ENCODE measurements at regions not wholly inside any gene's neighbourhood (a gene's known extent, or its start where the extent isn't known, plus 50 kb on each side); places are given as distances from the start of the nearest gene placed in this dataset.

DNA sequence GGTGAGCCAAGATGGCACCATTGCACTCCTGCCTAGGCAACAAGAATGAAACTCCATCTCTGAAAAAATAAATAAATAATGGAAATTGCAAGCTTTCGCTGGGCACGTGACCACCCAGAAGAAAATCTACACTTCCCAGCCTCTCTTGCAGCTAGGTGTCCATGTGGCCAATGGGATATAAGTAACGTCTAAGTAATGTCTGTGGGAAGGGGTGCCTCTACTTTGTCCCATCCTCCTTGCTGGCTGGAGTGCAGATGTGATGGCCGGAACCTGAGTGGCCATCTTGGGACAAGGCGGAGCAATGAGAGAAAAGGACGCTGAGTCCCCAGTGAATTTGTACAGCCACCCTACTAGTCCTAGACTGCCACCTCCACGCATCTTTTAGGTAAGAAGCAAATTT is 99.8 kb upstream of the PTPN1 start:
- Histone ChIP-seq H3K9me3 (ENCODE audit: insufficient read depth, low read length) (no peaks in the 10 kb centered on the region), H2AFZ (ENCODE audit: low read depth, low read length, severe bottlenecking) (no peak overlapping the region), H4K20me1 (ENCODE audit: low read depth, low read length) (no peaks in the 10 kb centered on the region), H3K4me3 (ENCODE audit: insufficient read depth, low read length, poor library complexity, severe bottlenecking) (no peak overlapping the region), H3K79me2 (ENCODE audit: insufficient read depth, low read length) (no peaks in the 10 kb centered on the region), H3K27me3 (ENCODE audit: low read length) (no peaks in the 10 kb centered on the region), H3K9me2 (replicated peaks; ENCODE audit: insufficient read depth, low read length) (no peaks in the 10 kb centered on the region), H3K9ac (ENCODE audit: low read length) (no peak overlapping the region), H3K4me2 (ENCODE audit: low read depth, low read length, poor library complexity, severe bottlenecking) (no peak overlapping the region), H3K36me3 (ENCODE audit: low read length) (no peaks in the 10 kb centered on the region), H3K27ac (ENCODE audit: low read depth, low read length) (no peak overlapping the region), H3F3A (ENCODE audit: insufficient read depth) (no peaks in the 10 kb centered on the region)
- no peak for TF ChIP-seq EZH2phosphoT487 (conservative IDR thresholded peaks at IDR 0.05; ENCODE audit: low read length)
- TF ChIP-seq, protein P1, sequence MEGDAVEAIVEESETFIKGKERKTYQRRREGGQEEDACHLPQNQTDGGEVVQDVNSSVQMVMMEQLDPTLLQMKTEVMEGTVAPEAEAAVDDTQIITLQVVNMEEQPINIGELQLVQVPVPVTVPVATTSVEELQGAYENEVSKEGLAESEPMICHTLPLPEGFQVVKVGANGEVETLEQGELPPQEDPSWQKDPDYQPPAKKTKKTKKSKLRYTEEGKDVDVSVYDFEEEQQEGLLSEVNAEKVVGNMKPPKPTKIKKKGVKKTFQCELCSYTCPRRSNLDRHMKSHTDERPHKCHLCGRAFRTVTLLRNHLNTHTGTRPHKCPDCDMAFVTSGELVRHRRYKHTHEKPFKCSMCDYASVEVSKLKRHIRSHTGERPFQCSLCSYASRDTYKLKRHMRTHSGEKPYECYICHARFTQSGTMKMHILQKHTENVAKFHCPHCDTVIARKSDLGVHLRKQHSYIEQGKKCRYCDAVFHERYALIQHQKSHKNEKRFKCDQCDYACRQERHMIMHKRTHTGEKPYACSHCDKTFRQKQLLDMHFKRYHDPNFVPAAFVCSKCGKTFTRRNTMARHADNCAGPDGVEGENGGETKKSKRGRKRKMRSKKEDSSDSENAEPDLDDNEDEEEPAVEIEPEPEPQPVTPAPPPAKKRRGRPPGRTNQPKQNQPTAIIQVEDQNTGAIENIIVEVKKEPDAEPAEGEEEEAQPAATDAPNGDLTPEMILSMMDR (IDR thresholded peaks at IDR 0.05; ENCODE audit: insufficient read depth, low read length, poor library complexity, severe bottlenecking), result no peak

DNA sequence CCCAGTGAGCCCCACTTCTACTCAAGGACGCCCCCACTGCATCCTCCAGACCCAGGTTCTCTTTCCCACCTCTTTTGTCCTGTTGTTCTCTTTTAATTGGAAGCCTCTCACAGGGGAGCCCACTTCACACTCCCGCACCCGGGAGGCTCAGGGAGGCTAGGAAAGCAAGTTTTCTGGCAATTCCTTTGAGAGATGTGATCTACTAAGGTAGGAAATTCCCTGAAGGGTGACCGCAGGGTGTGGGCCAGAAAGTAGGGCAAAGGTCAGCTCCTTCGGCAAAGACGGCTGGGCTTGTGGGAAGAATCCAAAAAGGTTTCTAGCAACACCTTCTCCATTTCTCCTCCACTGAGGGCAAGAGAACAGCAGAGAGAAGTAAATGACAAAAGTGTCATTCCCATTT is 98.1 kb upstream of the PTPN1 start:
- Histone ChIP-seq H3K79me2 (ENCODE audit: insufficient read depth, low read length) (no peaks in the 10 kb centered on the region), H3K36me3 (ENCODE audit: low read length) (no peaks in the 10 kb centered on the region), H3K27me3 (ENCODE audit: low read length) (no peaks in the 10 kb centered on the region), H3K4me2 (ENCODE audit: low read depth, low read length, poor library complexity, severe bottlenecking) (no peak overlapping the region), H3K9me3 (ENCODE audit: insufficient read depth, low read length) (no peaks in the 10 kb centered on the region), H3F3A (ENCODE audit: insufficient read depth) (no peaks in the 10 kb centered on the region), H3K9me2 (replicated peaks; ENCODE audit: insufficient read depth, low read length) (no peaks in the 10 kb centered on the region), H4K20me1 (ENCODE audit: low read depth, low read length) (no peaks in the 10 kb centered on the region), H3K9ac (ENCODE audit: low read length) (no peak overlapping the region), H2AFZ (ENCODE audit: low read depth, low read length, severe bottlenecking) (no peak overlapping the region), H3K27ac (ENCODE audit: low read depth, low read length) (no peak overlapping the region), H3K4me3 (ENCODE audit: insufficient read depth, low read length, poor library complexity, severe bottlenecking) (no peak overlapping the region)
- TF ChIP-seq, protein P1 (IDR thresholded peaks at IDR 0.05; ENCODE audit: insufficient read depth, low read length, poor library complexity, severe bottlenecking), result no peak
- no peak for TF ChIP-seq EZH2phosphoT487 (conservative IDR thresholded peaks at IDR 0.05; ENCODE audit: low read length)

DNA sequence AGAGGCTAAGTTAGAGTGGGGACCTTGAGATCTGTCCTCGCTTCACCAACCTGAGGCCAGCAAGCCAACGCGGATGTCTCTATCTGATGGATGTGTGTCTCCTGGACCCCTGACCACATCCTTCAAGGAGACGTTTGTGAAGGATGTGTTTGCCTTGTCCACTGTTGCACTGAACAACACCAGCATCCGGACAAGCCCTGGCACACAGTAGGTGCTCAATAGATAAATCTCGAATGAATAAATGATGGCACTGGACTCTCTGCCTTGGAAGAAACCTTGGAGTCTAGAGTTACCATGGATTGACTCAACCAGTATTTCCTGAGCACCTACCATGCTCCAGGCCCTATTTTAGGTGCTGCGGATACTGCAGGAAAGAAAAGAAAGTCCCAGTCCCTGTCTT is 97.7 kb upstream of the PTPN1 start:
- H3K79me2 ChIP-seq (ENCODE audit: insufficient read depth, low read length), result no peaks in the 10 kb centered on the region
- no peak overlapping the region for H3K4me2 ChIP-seq (ENCODE audit: low read depth, low read length, poor library complexity, severe bottlenecking)
- H3K9me3 ChIP-seq (ENCODE audit: insufficient read depth, low read length), result no peaks in the 10 kb centered on the region
- H3K9me2 ChIP-seq (replicated peaks; ENCODE audit: insufficient read depth, low read length), result no peaks in the 10 kb centered on the region
- H3K27me3 ChIP-seq (ENCODE audit: low read length), result no peaks in the 10 kb centered on the region
- H4K20me1 ChIP-seq (ENCODE audit: low read depth, low read length), result no peaks in the 10 kb centered on the region
- no peaks in the 10 kb centered on the region for H3F3A ChIP-seq (ENCODE audit: insufficient read depth)
- H3K4me3 ChIP-seq (ENCODE audit: insufficient read depth, low read length, poor library complexity, severe bottlenecking), result no peak overlapping the region
- no peak for TF ChIP-seq EZH2phosphoT487 (conservative IDR thresholded peaks at IDR 0.05; ENCODE audit: low read length)
- no peak overlapping the region for H3K27ac ChIP-seq (ENCODE audit: low read depth, low read length)
- H3K9ac ChIP-seq (ENCODE audit: low read length), result no peak overlapping the region
- no peaks in the 10 kb centered on the region for H3K36me3 ChIP-seq (ENCODE audit: low read length)
- no peak overlapping the region for H2AFZ ChIP-seq (ENCODE audit: low read depth, low read length, severe bottlenecking)

DNA sequence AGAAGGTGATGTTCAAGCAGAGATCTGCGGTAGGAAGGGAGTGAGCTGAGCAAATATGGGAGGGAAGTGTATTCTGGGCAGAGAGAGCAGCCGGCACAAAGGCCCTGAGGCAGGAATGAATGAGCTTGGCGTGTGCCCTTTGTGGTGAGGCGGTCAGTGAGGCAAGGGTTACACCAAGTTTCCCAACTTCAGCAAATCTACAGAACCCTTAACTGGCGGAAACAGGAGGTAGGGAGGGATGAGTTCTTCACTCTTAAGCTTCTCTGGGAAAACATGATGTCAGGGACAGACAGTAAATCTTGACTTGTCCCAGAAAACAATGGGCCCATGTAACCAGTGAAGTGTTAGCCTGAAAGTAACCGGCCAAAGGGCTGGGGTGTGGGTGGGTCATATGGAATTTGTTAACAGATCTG is 97.1 kb upstream of the PTPN1 start:
- H3K9me2 ChIP-seq (replicated peaks; ENCODE audit: insufficient read depth, low read length), result no peaks in the 10 kb centered on the region
- H3K36me3 ChIP-seq (ENCODE audit: low read length), result no peaks in the 10 kb centered on the region
- no peak overlapping the region for H3K9ac ChIP-seq (ENCODE audit: low read length)
- H3K79me2 ChIP-seq (ENCODE audit: insufficient read depth, low read length), result no peaks in the 10 kb centered on the region
- H3F3A ChIP-seq (ENCODE audit: insufficient read depth), result no peaks in the 10 kb centered on the region
- H2AFZ ChIP-seq (ENCODE audit: low read depth, low read length, severe bottlenecking), result no peak overlapping the region
- H3K4me2 ChIP-seq (ENCODE audit: low read depth, low read length, poor library complexity, severe bottlenecking), result no peak overlapping the region
- H4K20me1 ChIP-seq (ENCODE audit: low read depth, low read length), result no peaks in the 10 kb centered on the region
- H3K27ac ChIP-seq (ENCODE audit: low read depth, low read length), result no peak overlapping the region
- TF ChIP-seq, protein P1 (IDR thresholded peaks at IDR 0.05; ENCODE audit: insufficient read depth, low read length, poor library complexity, severe bottlenecking), result no peak
- TF ChIP-seq EZH2phosphoT487 (conservative IDR thresholded peaks at IDR 0.05; ENCODE audit: low read length), result no peak
- H3K4me3 ChIP-seq (ENCODE audit: insufficient read depth, low read length, poor library complexity, severe bottlenecking), result no peak overlapping the region
- no peaks in the 10 kb centered on the region for H3K27me3 ChIP-seq (ENCODE audit: low read length)
- no peaks in the 10 kb centered on the region for H3K9me3 ChIP-seq (ENCODE audit: insufficient read depth, low read length)

Measured in SU-DHL-6 (cell line).